GM12892 (cell line): ENCODE measurements at regions not wholly inside any gene's neighbourhood (a gene's known extent, or its start where the extent isn't known, plus 50 kb on each side); places are given as distances from the start of the nearest gene placed in this dataset.

Experiments used
- DNase-seq: peaks from one replicate; pipeline ENCODE4 v3.0.0; 2011; ENCODE audit not compliant: insufficient read length
- FAIRE-seq: peaks from 2 replicates; lab custom pipeline; 2011; peaks lifted over from hg19 to GRCh38; lab: Jason Lieb, UNC
- POLR2A ChIP-seq: IDR thresholded peaks from 2 replicates; pipeline ENCODE4 v1.6.1; 2011; ENCODE audit warnings: low read depth, low read length, control low read depth
- POLR2AphosphoS5 ChIP-seq: IDR thresholded peaks from 2 replicates; pipeline ENCODE4 v1.6.1; 2011; ENCODE audit warnings: low read depth, low read length, control low read depth
- TAF1 ChIP-seq: IDR thresholded peaks from 2 replicates; pipeline ENCODE4 v1.6.1; 2011; ENCODE audit warnings: low read depth, mild to moderate bottlenecking, control low read depth, low read length, borderline replicate concordance

DNA sequence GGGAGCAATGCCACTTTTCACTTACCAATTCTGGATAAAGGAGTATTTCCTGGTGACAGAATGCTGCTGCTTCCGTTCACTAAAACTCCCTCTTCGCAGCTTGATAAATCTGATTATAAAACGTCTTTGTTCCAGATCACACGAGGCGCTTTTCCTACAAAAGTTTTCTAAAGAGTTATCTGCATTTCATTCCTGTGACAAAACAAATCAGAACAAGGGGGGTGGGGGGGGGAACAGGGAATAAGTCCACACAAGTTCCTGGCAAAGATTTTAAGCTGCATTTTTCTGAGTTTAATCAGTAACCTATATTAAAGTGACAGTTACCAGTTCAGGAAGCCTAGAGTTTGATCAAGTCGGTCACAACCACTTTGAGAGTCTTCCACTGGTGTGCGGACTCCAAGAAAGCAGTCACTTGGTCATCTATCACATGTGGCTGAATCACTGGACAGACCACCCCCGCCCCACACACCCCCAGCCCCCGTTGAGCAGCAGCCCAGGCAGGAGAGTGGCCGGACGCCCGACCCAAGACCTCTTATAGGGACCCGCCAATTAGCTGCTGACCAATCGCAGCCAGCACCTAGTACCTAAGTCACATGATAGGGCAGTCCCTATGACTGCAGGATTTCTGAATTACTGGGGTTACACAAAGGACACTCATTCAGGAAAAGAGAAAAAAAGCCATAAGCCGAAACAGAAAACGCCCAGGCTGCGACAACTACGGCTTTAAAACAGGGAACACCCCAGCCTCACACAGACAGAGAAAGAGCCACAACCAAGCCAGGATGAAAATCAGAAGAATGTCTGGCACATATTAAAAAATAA is 569.3 kb upstream of the DIPK2B start:
- TF ChIP-seq TAF1, result no peak
- TF ChIP-seq POLR2AphosphoS5, result 0 out of 2 replicates have a peak, but pooled peaks have one; percentile 21
- TF ChIP-seq POLR2A, result peak; percentile 43; the same call in 1 of the 2 replicates
- DNase-seq (peak; percentile 24), FAIRE-seq (peak; percentile 67)

DNA sequence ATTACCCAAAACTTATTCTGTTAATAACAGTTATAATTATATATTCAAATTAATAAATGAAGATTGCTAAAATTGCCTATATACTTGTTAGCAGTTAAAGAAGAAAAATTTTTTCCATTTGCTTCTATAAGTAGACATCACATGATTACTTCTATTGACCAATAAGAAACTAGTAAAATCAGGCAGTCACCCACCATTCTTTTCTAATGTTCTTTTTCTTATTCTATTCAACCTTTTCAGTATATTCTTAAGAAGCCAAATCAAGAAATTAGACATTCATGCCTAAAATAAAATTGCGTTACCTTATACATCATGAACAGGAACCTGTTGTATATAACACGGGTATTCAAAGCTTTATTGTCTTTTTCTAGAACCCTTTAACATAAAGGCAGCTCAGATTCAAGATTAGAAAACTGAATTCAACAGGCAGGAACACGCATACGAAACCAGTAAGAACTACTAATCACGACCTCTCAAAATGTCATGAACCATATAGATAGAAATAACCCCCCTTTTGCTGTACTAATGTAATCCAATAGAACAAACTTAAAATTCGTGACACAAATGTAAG is 568.1 kb upstream of the DIPK2B start:
- DNase-seq (no peak), FAIRE-seq (no peak)
- TF ChIP-seq TAF1 (no peak), POLR2A (no peak), POLR2AphosphoS5 (no peak)

DNA sequence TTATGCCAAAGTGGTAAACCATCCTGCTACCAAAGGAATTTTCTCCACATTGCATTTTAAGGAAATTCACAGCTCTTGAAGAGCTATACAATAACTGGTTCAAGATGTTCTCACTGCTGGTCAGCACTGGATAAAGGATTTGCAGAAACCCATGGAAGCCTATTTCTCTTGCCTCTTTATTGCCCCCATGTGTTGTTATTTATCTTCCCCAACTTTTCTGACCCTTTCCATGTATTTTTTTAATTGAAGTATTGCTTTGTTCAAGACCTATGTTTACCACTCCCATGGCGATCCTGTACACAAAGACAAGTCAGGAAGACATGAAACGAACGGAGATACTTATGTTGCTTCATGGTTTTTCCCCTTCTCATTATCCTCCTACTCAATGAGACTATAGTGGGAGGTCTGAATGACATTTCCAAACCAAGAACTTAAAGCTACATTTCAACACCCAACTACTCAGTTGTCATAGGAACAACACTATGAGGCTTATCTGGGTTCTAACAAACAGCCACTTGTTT is 566.4 kb upstream of the DIPK2B start:
- TF ChIP-seq POLR2AphosphoS5 (no peak), POLR2A (no peak), TAF1 (no peak)
- no peak for DNase-seq
- peak; percentile 53 for FAIRE-seq

DNA sequence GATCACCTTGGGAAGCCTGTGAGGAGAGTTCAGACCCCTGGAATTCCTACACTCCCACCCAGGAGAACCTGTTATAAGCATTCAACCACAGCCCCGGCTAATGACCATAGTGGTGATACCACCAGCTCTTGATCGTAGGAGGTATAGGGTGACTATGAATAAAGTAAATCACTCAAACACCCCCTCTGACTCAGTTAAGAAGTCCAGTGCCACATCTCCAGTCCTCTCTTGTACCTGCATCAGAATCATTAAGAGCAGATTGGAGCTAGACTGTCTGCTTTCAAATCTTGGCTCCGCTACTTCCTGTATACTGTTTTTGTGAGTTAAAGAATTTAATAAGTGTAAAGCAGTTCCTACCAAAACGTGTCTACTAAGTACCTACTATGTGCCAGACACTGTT is 565.1 kb upstream of the DIPK2B start:
- no peak for TF ChIP-seq POLR2A
- TF ChIP-seq TAF1, result no peak
- TF ChIP-seq POLR2AphosphoS5, result no peak
- no peak for FAIRE-seq
- no peak for DNase-seq

DNA sequence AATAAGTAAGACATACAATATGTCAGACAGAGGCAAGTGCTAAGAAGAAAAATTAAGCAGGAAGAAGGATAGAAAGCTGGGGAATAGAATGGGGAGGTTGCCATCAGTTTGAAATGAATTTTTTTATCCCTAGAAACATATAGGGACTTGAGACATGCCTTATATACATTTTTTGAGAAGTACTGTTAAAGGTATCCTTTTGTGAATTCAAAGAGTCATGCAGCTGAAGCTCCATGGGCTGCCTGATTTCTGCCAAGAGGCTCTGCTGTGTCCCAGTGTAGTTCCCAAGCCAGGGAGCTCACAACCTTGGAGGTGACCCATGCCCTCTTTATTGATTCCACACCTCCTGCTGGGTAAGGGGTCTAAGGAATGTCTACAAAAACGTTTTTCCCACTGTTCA is 564.6 kb upstream of the DIPK2B start:
- FAIRE-seq (no peak), DNase-seq (no peak)
- TF ChIP-seq POLR2AphosphoS5 (no peak), TAF1 (no peak), POLR2A (no peak)

DNA sequence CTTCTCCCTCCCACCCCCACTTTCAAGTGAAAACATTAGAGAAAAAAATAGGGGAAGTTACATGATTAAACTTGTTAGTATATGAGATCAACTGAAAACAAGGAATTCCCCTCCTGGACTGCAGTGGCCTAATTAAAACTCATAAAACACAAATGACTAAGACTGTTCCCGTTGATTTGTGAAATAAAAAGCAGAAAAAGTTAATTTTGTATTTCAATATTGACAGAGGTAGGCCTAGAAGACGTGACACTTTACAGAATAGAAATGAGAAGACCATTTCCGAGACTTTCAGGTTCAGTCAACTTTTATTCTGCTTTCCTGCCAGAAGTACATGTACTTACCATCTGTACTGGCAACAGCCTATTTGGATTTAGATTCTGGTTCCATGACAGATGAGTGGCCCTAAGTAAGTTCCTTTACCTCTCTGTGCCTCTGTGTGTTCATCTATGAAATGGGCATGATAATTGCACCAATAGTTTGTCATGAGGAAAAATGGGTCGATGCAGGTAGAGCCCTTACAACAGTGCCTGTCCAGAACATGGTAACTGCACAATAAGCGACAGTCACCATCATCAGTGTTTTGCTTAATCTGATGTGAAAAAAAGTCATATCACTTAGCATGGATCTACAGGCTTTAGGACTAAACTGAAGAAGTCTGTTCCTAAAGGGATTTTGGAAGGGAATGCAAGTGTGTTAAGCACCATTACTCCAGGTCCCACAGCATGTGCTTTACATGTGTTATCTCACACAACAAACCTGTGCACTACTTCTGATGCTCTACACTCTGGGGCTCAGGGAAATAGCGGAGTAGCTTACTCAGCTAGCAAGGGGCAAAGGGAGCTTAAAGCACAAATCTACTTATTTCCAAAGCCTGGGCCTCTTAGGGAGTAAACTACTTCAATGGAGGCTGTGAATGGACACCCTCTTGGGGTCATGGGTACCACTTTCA is 562.3 kb upstream of the DIPK2B start:
- TF ChIP-seq POLR2A (no peak; the same call in 1 of the 2 replicates), POLR2AphosphoS5 (peak; percentile 49)
- no peak for DNase-seq
- peak; percentile 9 for FAIRE-seq

DNA sequence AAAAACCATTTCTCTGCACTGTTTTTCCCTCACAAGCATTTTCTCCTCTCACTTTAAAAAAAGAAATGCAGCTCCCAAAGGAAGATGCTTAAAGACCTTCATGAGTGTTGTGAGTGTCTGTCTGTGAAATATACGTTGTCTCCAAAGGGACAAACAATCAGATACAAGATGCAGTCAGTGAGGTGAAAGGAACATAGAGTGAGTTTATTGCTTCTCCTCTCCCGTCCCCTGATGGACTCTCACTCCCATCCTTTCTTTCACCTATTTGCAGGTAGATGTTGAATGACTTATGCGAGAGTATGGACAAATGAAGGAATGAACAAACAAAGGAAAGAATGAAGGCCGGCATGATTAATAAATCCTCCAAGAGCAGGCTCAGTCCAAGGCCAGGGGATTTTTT is 561.2 kb upstream of the DIPK2B start:
- DNase-seq (no peak), FAIRE-seq (peak; percentile 17)
- TF ChIP-seq POLR2A, result no peak
- TF ChIP-seq POLR2AphosphoS5, result no peak
- no peak for TF ChIP-seq TAF1

DNA sequence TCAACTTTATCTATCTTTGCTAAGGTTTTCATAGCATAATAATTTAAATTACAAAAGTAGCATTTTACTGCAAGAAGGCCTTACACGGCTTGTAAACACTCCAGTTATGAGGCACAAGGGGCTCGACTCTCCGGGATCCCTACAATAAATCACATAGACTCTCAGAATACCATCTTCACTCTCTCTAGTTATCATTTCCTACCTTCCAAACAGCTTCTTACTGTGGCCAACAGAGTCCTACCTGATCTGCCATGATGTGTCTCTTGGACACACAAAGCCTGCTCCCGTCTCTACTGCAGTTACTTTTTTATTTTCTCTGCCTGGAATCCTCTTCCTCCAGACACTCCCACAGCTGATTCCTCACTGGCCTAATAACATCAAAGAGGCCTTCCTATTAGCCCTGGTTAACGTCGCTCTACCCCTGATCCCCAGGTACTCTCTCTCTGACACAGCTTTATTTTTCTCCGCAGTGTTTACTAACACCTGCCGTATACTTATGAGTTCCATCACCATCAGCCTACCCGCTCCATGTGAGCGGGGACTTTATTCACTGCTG is 559.6 kb upstream of the DIPK2B start:
- DNase-seq (no peak), FAIRE-seq (no peak)
- TF ChIP-seq POLR2AphosphoS5, result no peak
- TF ChIP-seq POLR2A, result no peak
- TF ChIP-seq TAF1, result no peak

DNA sequence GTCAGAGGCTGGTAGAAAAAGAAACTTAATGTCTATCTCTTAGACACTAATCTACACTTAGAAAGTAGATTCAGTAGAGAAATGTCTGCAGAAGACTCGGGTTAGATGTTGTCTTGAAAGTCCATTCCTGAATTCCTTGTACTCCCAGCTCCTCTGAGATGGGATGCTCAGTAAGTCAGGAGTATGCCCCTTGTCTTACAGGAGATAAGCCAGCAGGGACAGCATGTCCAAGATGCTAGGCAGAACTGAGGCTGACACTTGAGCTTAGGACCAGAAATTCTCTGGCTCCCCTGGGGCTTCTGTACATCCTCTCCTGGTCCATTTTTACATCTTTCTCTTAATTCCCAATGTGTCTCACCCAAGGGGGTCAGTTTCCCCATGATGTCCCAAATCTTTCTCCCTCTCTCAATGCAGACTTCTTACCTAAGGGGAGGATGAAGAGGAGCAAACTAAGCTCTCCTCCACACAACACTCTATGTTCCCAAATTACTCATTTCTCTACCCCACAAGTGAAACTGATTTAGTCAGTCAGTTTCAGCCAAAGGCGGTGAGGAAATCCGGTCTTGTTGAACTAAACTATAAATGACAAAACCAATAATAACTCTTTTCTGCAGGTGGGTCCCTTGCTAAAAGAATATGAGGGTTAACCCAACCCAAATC is 558.2 kb upstream of the DIPK2B start:
- FAIRE-seq, result peak; percentile 76
- DNase-seq, result no peak
- TF ChIP-seq TAF1, result no peak
- TF ChIP-seq POLR2A, result no peak
- no peak; the same call in 1 of the 2 replicates for TF ChIP-seq POLR2AphosphoS5

DNA sequence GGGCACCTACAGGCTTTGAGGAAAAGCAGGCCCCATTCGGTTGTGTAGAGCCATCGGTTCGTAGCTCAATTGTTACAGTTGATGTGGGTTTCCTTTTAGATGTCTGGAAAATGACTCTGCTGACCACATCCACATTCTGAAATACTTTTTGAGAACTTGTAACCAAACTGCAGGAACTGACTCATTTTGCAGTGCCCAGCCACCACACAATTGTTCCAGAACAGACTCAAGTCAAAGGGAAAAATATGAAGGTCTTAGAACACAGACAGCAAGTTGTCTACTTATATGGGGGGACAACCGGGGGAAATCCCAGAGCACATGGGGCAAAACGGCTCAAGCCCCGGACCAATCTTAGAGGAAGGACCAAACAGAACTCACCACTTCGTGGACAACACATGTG is 557.6 kb upstream of the DIPK2B start:
- peak; percentile 90 for FAIRE-seq
- no peak; the same call in 1 of the 2 replicates for TF ChIP-seq POLR2AphosphoS5
- DNase-seq, result no peak

DNA sequence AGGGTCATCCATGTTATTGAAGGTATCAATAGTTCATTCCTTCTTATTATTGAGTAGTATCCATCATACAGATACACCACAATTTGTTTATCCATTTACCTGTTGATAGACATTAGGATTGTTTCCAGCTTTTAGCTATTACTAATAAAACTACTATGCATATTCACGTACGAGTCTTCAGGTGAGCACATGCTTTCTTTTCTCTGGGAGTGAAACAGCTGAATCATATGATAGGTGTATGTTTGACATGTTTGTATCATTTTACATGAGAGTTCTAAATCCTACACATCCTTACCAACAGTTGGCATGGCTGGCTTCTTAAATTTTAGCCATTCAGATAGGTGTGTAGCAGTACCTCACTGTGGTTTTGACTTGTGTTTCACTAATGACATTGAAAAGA is 556.6 kb upstream of the DIPK2B start:
- DNase-seq, result no peak
- TF ChIP-seq TAF1, result no peak
- TF ChIP-seq POLR2A, result no peak
- no peak for TF ChIP-seq POLR2AphosphoS5
- FAIRE-seq, result peak; percentile 21
